HG03469 (cell line): ENCODE measurements at regions not wholly inside any gene's neighbourhood (a gene's known extent, or its start where the extent isn't known, plus 50 kb on each side); places are given as distances from the start of the nearest gene placed in this dataset.

Experiments used
- ATAC-seq: cut with Tn5 transposase; IDR thresholded peaks from one replicate; pipeline ENCODE4 v1.9.1; 2021; ENCODE audit warnings: mild to moderate bottlenecking, moderate library complexity, moderate number of reproducible peaks; ENCODE audit not compliant: unreplicated experiment

GRCh38 chr3:162269636-162270458 lies 773.2 kb downstream of the OTOL1 start:
- no peak for ATAC-seq

GRCh38 chr3:162274070-162274469 lies 777.5 kb downstream of the OTOL1 start:
- ATAC-seq = no peak

- no peak for ATAC-seq
These were observed 782.2 kb downstream of the OTOL1 start for GRCh38 chr3:162278834-162279233.

GRCh38 chr3:162285259-162285658 lies 788.7 kb downstream of the OTOL1 start:
- ATAC-seq = no peak

- no peak for ATAC-seq
These were observed 791.0 kb downstream of the OTOL1 start for GRCh38 chr3:162287600-162287999.

GRCh38 chr3:162292409-162292808 lies 795.8 kb downstream of the OTOL1 start:
- no peak for ATAC-seq

- no peak for ATAC-seq
These were observed 798.8 kb downstream of the OTOL1 start for GRCh38 chr3:162295323-162295983.

GRCh38 chr3:162302983-162303624 lies 806.5 kb downstream of the OTOL1 start:
- ATAC-seq = no peak

- ATAC-seq = no peak
These were observed 820.4 kb downstream of the OTOL1 start for GRCh38 chr3:162317046-162317445.

- no peak for ATAC-seq
These were observed 832.0 kb downstream of the OTOL1 start for GRCh38 chr3:162328649-162329048.

GRCh38 chr3:162329514-162329913 lies 832.9 kb downstream of the OTOL1 start:
- no peak for ATAC-seq

- ATAC-seq = no peak
These were observed 835.7 kb downstream of the OTOL1 start for GRCh38 chr3:162332344-162332743.

GRCh38 chr3:162334537-162334936 lies 837.9 kb downstream of the OTOL1 start:
- no peak for ATAC-seq

GRCh38 chr3:162337630-162338029 lies 841.0 kb downstream of the OTOL1 start:
- ATAC-seq = no peak

GRCh38 chr3:162338514-162338913 lies 841.9 kb downstream of the OTOL1 start:
- no peak for ATAC-seq

GRCh38 chr3:162348912-162349311 lies 852.3 kb downstream of the OTOL1 start:
- no peak for ATAC-seq

- no peak for ATAC-seq
These were observed 856.8 kb downstream of the OTOL1 start for GRCh38 chr3:162353414-162353813.

- no peak for ATAC-seq
These were observed 857.7 kb downstream of the OTOL1 start for GRCh38 chr3:162354356-162354755.

GRCh38 chr3:162365066-162365719 lies 868.6 kb downstream of the OTOL1 start:
- no peak for ATAC-seq

GRCh38 chr3:162366166-162366766 lies 869.7 kb downstream of the OTOL1 start:
- ATAC-seq = no peak
